IPS-NIHi11 (cell line): ENCODE measurements at regions not wholly inside any gene's neighbourhood (a gene's known extent, or its start where the extent isn't known, plus 50 kb on each side); places are given as distances from the start of the nearest gene placed in this dataset.
"Not testable (repeated sequence)": the region's sequence is repeated elsewhere in the genome, so short reads cannot be mapped to it uniquely, and the experiment has no call there.

Source experiments
- DNase-seq: peaks from one replicate; pipeline ENCODE4 v3.0.0; 2012; ENCODE audit warnings: mixed read lengths, low spot score

- no peak for DNase-seq
Observed at GRCh38 chr22:46040471-46041465, 63.8 kb upstream of the WNT7B start.

GRCh38 chr22:46041642-46042041, 64.7 kb upstream of the WNT7B start:
- no peak for DNase-seq

GRCh38 chr22:46042786-46043185, 65.8 kb upstream of the WNT7B start:
- DNase-seq, result no peak

- no peak for DNase-seq
Observed at GRCh38 chr22:46043339-46043738, 66.4 kb upstream of the WNT7B start.

GRCh38 chr22:46043816-46044620, 67.1 kb upstream of the WNT7B start:
- no peak for DNase-seq

- peak; percentile 73 for DNase-seq
Observed at GRCh38 chr22:46044621-46045458, 67.9 kb upstream of the WNT7B start.

- no peak for DNase-seq
Observed at GRCh38 chr22:46045459-46046298, 68.7 kb upstream of the WNT7B start.

GRCh38 chr22:46046299-46046685, 69.3 kb upstream of the WNT7B start:
- no peak for DNase-seq

GRCh38 chr22:46047226-46047625, 70.3 kb upstream of the WNT7B start:
- no peak for DNase-seq

- DNase-seq, result no peak
Observed at GRCh38 chr22:46047841-46048595, 71.1 kb upstream of the WNT7B start.

GRCh38 chr22:46048661-46049060, 71.7 kb upstream of the WNT7B start:
- not testable (repeated sequence) for DNase-seq

GRCh38 chr22:46049726-46050450, 72.9 kb upstream of the WNT7B start:
- DNase-seq, result no peak

GRCh38 chr22:46050451-46050845, 73.5 kb upstream of the WNT7B start:
- no peak for DNase-seq

- no peak for DNase-seq
Observed at GRCh38 chr22:46050916-46051614, 74.1 kb upstream of the WNT7B start.

- no peak for DNase-seq
Observed at GRCh38 chr22:46051646-46052045, 74.7 kb upstream of the WNT7B start.

GRCh38 chr22:46052331-46052771, 75.4 kb upstream of the WNT7B start:
- no peak for DNase-seq

GRCh38 chr22:46052801-46053562, 76.0 kb upstream of the WNT7B start:
- DNase-seq, result no peak

- DNase-seq, result no peak
Observed at GRCh38 chr22:46053563-46054090, 76.7 kb upstream of the WNT7B start.
